ENCODE measurements at regions not wholly inside any gene's neighbourhood (a gene's known extent, or its start where the extent isn't known, plus 50 kb on each side); places are given as distances from the start of the nearest gene placed in this dataset.
"Not testable (repeated sequence)": the region's sequence is repeated elsewhere in the genome, so short reads cannot be mapped to it uniquely, and the experiment has no call there.

GRCh38 chr21:28839237-28839636 is 153.4 kb downstream of the LTN1 start:
- not testable (repeated sequence) for TF ChIP-seq CTCF (IDR thresholded peaks at IDR 0.05); EZH2 (IDR thresholded peaks at IDR 0.05; ENCODE audit: borderline replicate concordance, insufficient read depth, low read depth, low read length, poor library complexity, severe bottlenecking)
